ENCODE measurements at regions not wholly inside any gene's neighbourhood (a gene's known extent, or its start where the extent isn't known, plus 50 kb on each side); places are given as distances from the start of the nearest gene placed in this dataset.

GRCh38 chr2:222074674-222075073, 224.1 kb downstream of the PAX3 start:
- H3K4me3 ChIP-seq (ENCODE audit: low read length), result no peak overlapping the region
- Mint-ChIP-seq H3K4me3 (no peak overlapping the region), H3K27me3 (peaks cover 0 to 23% (median 14%) of the 10 kb centered on the region in 5 donors), H3K36me3 (no peaks in the 10 kb centered on the region), H3K27ac (no peak overlapping the region), H3K9me3 (peaks cover 0 to 3% (median 0%) of the 10 kb centered on the region in 11 donors), H3K4me1 (no peaks in the 10 kb centered on the region)
- ChIA-PET POLR2A (no interaction called here), CTCF (no interaction called here)
- no peak for DNase-seq
- H3K4me1 ChIP-seq (ENCODE audit: control insufficient read depth in 2 of 2, insufficient read depth in 2 of 2, low read length in 2 of 2), result no peaks in the 10 kb centered on the region
- no peaks in the 10 kb centered on the region for H3K9me3 ChIP-seq (ENCODE audit: control insufficient read depth in 2 of 3, low read length in 3 of 3)
- no peak for ATAC-seq
- H3K36me3 ChIP-seq (ENCODE audit: control insufficient read depth in 2 of 3, insufficient read depth in 3 of 3, low read length in 3 of 3), result no peaks in the 10 kb centered on the region
- no peak overlapping the region for H3K27ac ChIP-seq (ENCODE audit: low read depth, low read length)
- intact Hi-C loops (cut with micrococcal nuclease), result no loop called here
- no peaks in the 10 kb centered on the region for H3K27me3 ChIP-seq (ENCODE audit: control insufficient read depth in 2 of 2, insufficient read depth in 2 of 2, low read length in 2 of 2)

- H3K4me1 ChIP-seq (ENCODE audit: control insufficient read depth in 2 of 2, insufficient read depth in 2 of 2, low read length in 2 of 2), result no peaks in the 10 kb centered on the region
- ATAC-seq (no peak), DNase-seq (no peak)
- Mint-ChIP-seq H3K36me3 (no peaks in the 10 kb centered on the region), H3K27me3 (peaks cover 0 to 26% (median 13%) of the 10 kb centered on the region in 5 donors), H3K4me3 (no peak overlapping the region), H3K9me3 (peaks cover 0 to 6% (median 2%) of the 10 kb centered on the region in 11 donors), H3K4me1 (no peaks in the 10 kb centered on the region), H3K27ac (no peak overlapping the region)
- intact Hi-C loops (cut with micrococcal nuclease), result no loop called here
- H3K9me3 ChIP-seq (ENCODE audit: control insufficient read depth in 2 of 3, low read length in 3 of 3), result no peaks in the 10 kb centered on the region
- no peak overlapping the region for H3K4me3 ChIP-seq (ENCODE audit: low read length)
- ChIA-PET CTCF (no interaction called here), POLR2A (no interaction called here)
- H3K27ac ChIP-seq (ENCODE audit: low read depth, low read length), result no peak overlapping the region
- H3K27me3 ChIP-seq (ENCODE audit: control insufficient read depth in 2 of 2, insufficient read depth in 2 of 2, low read length in 2 of 2), result no peaks in the 10 kb centered on the region
- no peaks in the 10 kb centered on the region for H3K36me3 ChIP-seq (ENCODE audit: control insufficient read depth in 2 of 3, insufficient read depth in 3 of 3, low read length in 3 of 3)
Observed at GRCh38 chr2:222071911-222072310, 226.9 kb downstream of the PAX3 start.

GRCh38 chr2:222064286-222064685, 234.5 kb downstream of the PAX3 start:
- H3K9me3 ChIP-seq (ENCODE audit: control insufficient read depth in 2 of 3, low read length in 3 of 3), result no peaks in the 10 kb centered on the region
- H3K36me3 ChIP-seq (ENCODE audit: control insufficient read depth in 2 of 3, insufficient read depth in 3 of 3, low read length in 3 of 3), result no peaks in the 10 kb centered on the region
- ATAC-seq, result no peak
- intact Hi-C loops (cut with micrococcal nuclease), result no loop called here
- Mint-ChIP-seq H3K4me1 (no peaks in the 10 kb centered on the region), H3K9me3 (peaks cover 0 to 6% (median 0%) of the 10 kb centered on the region in 11 donors), H3K27ac (no peak overlapping the region), H3K36me3 (no peaks in the 10 kb centered on the region), H3K4me3 (no peak overlapping the region), H3K27me3 (peaks cover 0 to 23% (median 16%) of the 10 kb centered on the region in 5 donors)
- no peaks in the 10 kb centered on the region for H3K27me3 ChIP-seq (ENCODE audit: control insufficient read depth in 2 of 2, insufficient read depth in 2 of 2, low read length in 2 of 2)
- POLR2A ChIA-PET, result no interaction called here
- DNase-seq, result no peak
- H3K27ac ChIP-seq (ENCODE audit: low read depth, low read length), result no peak overlapping the region
- CTCF ChIA-PET, result no interaction called here
- no peaks in the 10 kb centered on the region for H3K4me1 ChIP-seq (ENCODE audit: control insufficient read depth in 2 of 2, insufficient read depth in 2 of 2, low read length in 2 of 2)
- H3K4me3 ChIP-seq (ENCODE audit: low read length), result no peak overlapping the region

- no peaks in the 10 kb centered on the region for H3K36me3 Mint-ChIP-seq
- H3K4me1 Mint-ChIP-seq, result no peaks in the 10 kb centered on the region
- Histone ChIP-seq H3K4me3 (ENCODE audit: low read length) (no peak overlapping the region), H3K36me3 (ENCODE audit: control insufficient read depth in 2 of 3, insufficient read depth in 3 of 3, low read length in 3 of 3) (no peaks in the 10 kb centered on the region), H3K27me3 (ENCODE audit: control insufficient read depth in 2 of 2, insufficient read depth in 2 of 2, low read length in 2 of 2) (no peaks in the 10 kb centered on the region), H3K9me3 (ENCODE audit: control insufficient read depth in 2 of 3, low read length in 3 of 3) (no peaks in the 10 kb centered on the region), H3K4me1 (ENCODE audit: control insufficient read depth in 2 of 2, insufficient read depth in 2 of 2, low read length in 2 of 2) (no peaks in the 10 kb centered on the region), H3K27ac (ENCODE audit: low read depth, low read length) (no peak overlapping the region)
- intact Hi-C loops (cut with micrococcal nuclease), result loop anchor here (5.0 kb wide), 2 partner anchors 503 to 648 kb away; no protein-coding TSS in a partner anchor
- peaks cover 18 to 34% (median 24%) of the 10 kb centered on the region in 5 donors for H3K27me3 Mint-ChIP-seq
- no peak for ATAC-seq
- ChIA-PET CTCF (no interaction called here), POLR2A (no interaction called here)
- H3K9me3 Mint-ChIP-seq, result no peaks in the 10 kb centered on the region
- no peak overlapping the region for H3K4me3 Mint-ChIP-seq
- no peak for DNase-seq
- H3K27ac Mint-ChIP-seq, result no peak overlapping the region
Observed at GRCh38 chr2:222058819-222059445, 239.9 kb downstream of the PAX3 start.

- DNase-seq (no peak), ATAC-seq (no peak)
- H3K4me1 ChIP-seq (ENCODE audit: control insufficient read depth in 2 of 2, insufficient read depth in 2 of 2, low read length in 2 of 2), result no peaks in the 10 kb centered on the region
- H3K36me3 ChIP-seq (ENCODE audit: control insufficient read depth in 2 of 3, insufficient read depth in 3 of 3, low read length in 3 of 3), result no peaks in the 10 kb centered on the region
- H3K9me3 ChIP-seq (ENCODE audit: control insufficient read depth in 2 of 3, low read length in 3 of 3), result no peaks in the 10 kb centered on the region
- intact Hi-C loops (cut with micrococcal nuclease), result loop anchor here (5.0 kb wide), 2 partner anchors 505 to 650 kb away; no protein-coding TSS in a partner anchor
- Mint-ChIP-seq H3K36me3 (no peaks in the 10 kb centered on the region), H3K27me3 (peaks cover 28 to 40% (median 33%) of the 10 kb centered on the region in 5 donors), H3K9me3 (peaks cover 0 to 3% (median 0%) of the 10 kb centered on the region in 11 donors), H3K4me3 (no peak overlapping the region), H3K27ac (no peak overlapping the region), H3K4me1 (no peaks in the 10 kb centered on the region)
- no peak overlapping the region for H3K27ac ChIP-seq (ENCODE audit: low read depth, low read length)
- POLR2A ChIA-PET, result no interaction called here
- CTCF ChIA-PET, result interaction anchor here (0.8 kb wide), 1 partner anchor 327 kb away, joined by 4 read pairs; no protein-coding TSS in a partner anchor
- H3K27me3 ChIP-seq (ENCODE audit: control insufficient read depth in 2 of 2, insufficient read depth in 2 of 2, low read length in 2 of 2), result no peaks in the 10 kb centered on the region
- H3K4me3 ChIP-seq (ENCODE audit: low read length), result no peak overlapping the region
Observed at GRCh38 chr2:222057347-222058073, 241.3 kb downstream of the PAX3 start.

- Histone ChIP-seq H3K4me1 (ENCODE audit: control insufficient read depth in 2 of 2, insufficient read depth in 2 of 2, low read length in 2 of 2) (no peaks in the 10 kb centered on the region), H3K27ac (ENCODE audit: low read depth, low read length) (no peak overlapping the region), H3K4me3 (ENCODE audit: low read length) (no peak overlapping the region), H3K27me3 (ENCODE audit: control insufficient read depth in 2 of 2, insufficient read depth in 2 of 2, low read length in 2 of 2) (no peaks in the 10 kb centered on the region), H3K9me3 (ENCODE audit: control insufficient read depth in 2 of 3, low read length in 3 of 3) (no peaks in the 10 kb centered on the region), H3K36me3 (ENCODE audit: control insufficient read depth in 2 of 3, insufficient read depth in 3 of 3, low read length in 3 of 3) (no peaks in the 10 kb centered on the region)
- DNase-seq (no peak), ATAC-seq (no peak)
- Mint-ChIP-seq H3K9me3 (peaks cover 0 to 3% (median 0%) of the 10 kb centered on the region in 11 donors), H3K27ac (no peak overlapping the region), H3K27me3 (peaks cover 29 to 35% (median 30%) of the 10 kb centered on the region in 5 donors), H3K4me1 (no peaks in the 10 kb centered on the region), H3K36me3 (no peaks in the 10 kb centered on the region), H3K4me3 (no peak overlapping the region)
- intact Hi-C loops (cut with micrococcal nuclease), result loop anchor here (5.0 kb wide), 2 partner anchors 507 to 652 kb away; no protein-coding TSS in a partner anchor
- ChIA-PET POLR2A (no interaction called here), CTCF (no interaction called here)
Observed at GRCh38 chr2:222055328-222055727, 243.5 kb downstream of the PAX3 start.
